Naive thymus-derived CD4-positive, alpha-beta T cell (primary cell): ENCODE measurements at regions not wholly inside any gene's neighbourhood (a gene's known extent, or its start where the extent isn't known, plus 50 kb on each side); places are given as distances from the start of the nearest gene placed in this dataset.

Source experiments
- ATAC-seq: fragments of 150-1000 bp; cut with Tn5 transposase; 2 replicates; pipeline ENCODE4 v1.10.0; 2021; ENCODE audit warnings: mild to moderate bottlenecking, moderate library complexity
- CTCF ChIA-PET: fragments of 350-600 bp; sonication (Branson Sonifier 250); formaldehyde crosslinking; loops from one replicate; lab custom pipeline; 2021; ENCODE audit warnings: antibody characterized with exemption; lab: Charles Lee
- POLR2A ChIA-PET: fragments of 350-600 bp; sonication (Branson Sonifier 250); formaldehyde crosslinking; loops from one replicate; lab custom pipeline; 2021; ENCODE audit warnings: antibody characterized with exemption, inconsistent platforms; lab: Charles Lee
- DNase-seq, 9 donors: peaks; one replicate each; pipeline versions ENCODE4 v3.0.0 to v3.0.0-alpha.2; 2020 to 2022; ENCODE audit warnings: mixed read lengths in 1 of 9
- H3K27ac ChIP-seq: one replicate; pipeline ENCODE4 v1.7.0; 2013; ENCODE audit warnings: mild to moderate bottlenecking, low read depth, low read length, moderate library complexity
- H3K27me3 ChIP-seq, 2 donors: one replicate each; pipeline ENCODE4 v1.7.0; 2013; ENCODE audit warnings: low read length in 2 of 2, mild to moderate bottlenecking in 2 of 2, moderate library complexity in 2 of 2; ENCODE audit not compliant: control insufficient read depth in 2 of 2, insufficient read depth in 2 of 2
- H3K36me3 ChIP-seq, 3 experiments: 1 replicate in 2 of 3; 2 replicates in 1 of 3; pipeline ENCODE4 v1.7.0; 2013; ENCODE audit warnings: low read length in 3 of 3, mild to moderate bottlenecking in 3 of 3, moderate library complexity in 1 of 3; ENCODE audit not compliant: insufficient read depth in 3 of 3, control insufficient read depth in 2 of 3
- H3K4me1 ChIP-seq, 2 donors: one replicate each; pipeline ENCODE4 v1.7.0; 2013; ENCODE audit warnings: low read length in 2 of 2, mild to moderate bottlenecking in 2 of 2, moderate library complexity in 1 of 2; ENCODE audit not compliant: control insufficient read depth in 2 of 2, insufficient read depth in 2 of 2
- H3K4me3 ChIP-seq: 2 replicates; pipeline ENCODE4 v1.7.0; 2013; ENCODE audit warnings: mild to moderate bottlenecking, low read length
- H3K9me3 ChIP-seq, 3 experiments: 1 replicate in 2 of 3; 2 replicates in 1 of 3; pipeline ENCODE4 v1.7.0; 2013; ENCODE audit warnings: low read length in 3 of 3; ENCODE audit not compliant: control insufficient read depth in 2 of 3
- H3K27ac Mint-ChIP-seq, 9 donors: one replicate each; pipeline ENCODE4 v1.8.0; 2020 to 2022; ENCODE audit warnings: mixed read lengths in 9 of 9, mild to moderate bottlenecking in 8 of 9, moderate library complexity in 5 of 9, inconsistent platforms in 2 of 9
- H3K27me3 Mint-ChIP-seq, 5 donors: one replicate each; pipeline ENCODE4 v1.8.0; 2021 to 2022; ENCODE audit warnings: mixed read lengths in 5 of 5, mild to moderate bottlenecking in 1 of 5
- H3K36me3 Mint-ChIP-seq, 5 donors: one replicate each; pipeline ENCODE4 v1.8.0; 2020 to 2022; ENCODE audit warnings: mixed read lengths in 5 of 5, mild to moderate bottlenecking in 3 of 5, inconsistent platforms in 1 of 5
- H3K4me1 Mint-ChIP-seq, 7 donors: one replicate each; pipeline ENCODE4 v1.8.0; 2020 to 2022; ENCODE audit warnings: mixed read lengths in 7 of 7, mild to moderate bottlenecking in 3 of 7, inconsistent platforms in 1 of 7
- H3K4me3 Mint-ChIP-seq, 10 donors: one replicate each; pipeline ENCODE4 v1.8.0; 2020 to 2022; ENCODE audit warnings: mild to moderate bottlenecking in 10 of 10, mixed read lengths in 10 of 10, moderate library complexity in 6 of 10, inconsistent platforms in 2 of 10
- H3K9me3 Mint-ChIP-seq, 11 donors: one replicate each; pipeline ENCODE4 v1.8.0; 2020 to 2022; ENCODE audit warnings: mixed read lengths in 11 of 11, mild to moderate bottlenecking in 4 of 11, inconsistent platforms in 1 of 11, moderate library complexity in 1 of 11
- intact Hi-C, 2 donors: fragments of 100-400 bp; cut with micrococcal nuclease; formaldehyde crosslinking; loops; one replicate each; pipeline ENCODE4 v1.15.1; 2023

- Histone ChIP-seq H3K27ac (no peak overlapping the region), H3K36me3 (no peaks in the 10 kb centered on the region), H3K4me1 (no peaks in the 10 kb centered on the region), H3K4me3 (no peak overlapping the region), H3K9me3 (no peaks in the 10 kb centered on the region), H3K27me3 (no peaks in the 10 kb centered on the region)
- intact Hi-C loops, result no loop called here
- ATAC-seq, result no peak
- Mint-ChIP-seq H3K9me3 (peaks cover 0 to 2% (median 0%) of the 10 kb centered on the region in 11 donors), H3K4me1 (peaks cover 0 to 1% (median 0%) of the 10 kb centered on the region in 7 donors), H3K27me3 (peaks cover 0 to 43% (median 23%) of the 10 kb centered on the region in 5 donors), H3K4me3 (no peak overlapping the region), H3K36me3 (no peaks in the 10 kb centered on the region), H3K27ac (no peak overlapping the region)
- POLR2A ChIA-PET, result no interaction called here
- CTCF ChIA-PET, result no interaction called here
- no peak for DNase-seq
These were observed 120.4 kb upstream of the OSMR start for GRCh38 chr5:38725371-38725865.

- no peaks in the 10 kb centered on the region for H3K9me3 ChIP-seq
- CTCF ChIA-PET, result no interaction called here
These were observed 119.5 kb upstream of the OSMR start for GRCh38 chr5:38726279-38726678.

GRCh38 chr5:38728029-38728428 is 117.8 kb upstream of the OSMR start:
- Mint-ChIP-seq H3K27me3 (peaks cover 3 to 36% (median 11%) of the 10 kb centered on the region in 5 donors), H3K4me1 (peaks cover 0 to 1% (median 0%) of the 10 kb centered on the region in 7 donors), H3K4me3 (no peak overlapping the region), H3K9me3 (peaks cover 0 to 2% (median 0%) of the 10 kb centered on the region in 11 donors), H3K27ac (no peak overlapping the region), H3K36me3 (no peaks in the 10 kb centered on the region)
- no peak overlapping the region for H3K27ac ChIP-seq
- CTCF ChIA-PET, result no interaction called here
- H3K9me3 ChIP-seq, result no peaks in the 10 kb centered on the region
- intact Hi-C loops, result no loop called here
- H3K36me3 ChIP-seq, result no peaks in the 10 kb centered on the region
- ATAC-seq, result no peak
- no peak for DNase-seq
- no peaks in the 10 kb centered on the region for H3K27me3 ChIP-seq
- POLR2A ChIA-PET, result no interaction called here
- no peak overlapping the region for H3K4me3 ChIP-seq
- no peaks in the 10 kb centered on the region for H3K4me1 ChIP-seq

More at GRCh38 chr5:38726279-38726678, 119.5 kb upstream of the OSMR start:
- intact Hi-C loops, result no loop called here
- DNase-seq (no peak), ATAC-seq (no peak)
- Mint-ChIP-seq H3K9me3 (peaks cover 0 to 2% (median 0%) of the 10 kb centered on the region in 11 donors), H3K27ac (no peak overlapping the region), H3K4me3 (no peak overlapping the region), H3K27me3 (peaks cover 3 to 38% (median 20%) of the 10 kb centered on the region in 5 donors), H3K36me3 (no peaks in the 10 kb centered on the region), H3K4me1 (peaks cover 0 to 1% (median 0%) of the 10 kb centered on the region in 7 donors)
- no peaks in the 10 kb centered on the region for H3K4me1 ChIP-seq
- no peak overlapping the region for H3K27ac ChIP-seq
- no peaks in the 10 kb centered on the region for H3K27me3 ChIP-seq
- no peak overlapping the region for H3K4me3 ChIP-seq
- POLR2A ChIA-PET, result no interaction called here
- no peaks in the 10 kb centered on the region for H3K36me3 ChIP-seq

- Mint-ChIP-seq H3K4me3 (no peak overlapping the region), H3K27ac (no peak overlapping the region), H3K36me3 (no peaks in the 10 kb centered on the region), H3K4me1 (no peaks in the 10 kb centered on the region), H3K27me3 (peaks cover 3 to 40% (median 19%) of the 10 kb centered on the region in 5 donors), H3K9me3 (peaks cover 0 to 5% (median 0%) of the 10 kb centered on the region in 11 donors)
- ATAC-seq, result no peak
- CTCF ChIA-PET, result no interaction called here
- POLR2A ChIA-PET, result no interaction called here
- Histone ChIP-seq H3K27ac (no peak overlapping the region), H3K27me3 (no peaks in the 10 kb centered on the region), H3K9me3 (no peaks in the 10 kb centered on the region), H3K4me1 (no peaks in the 10 kb centered on the region), H3K4me3 (no peak overlapping the region), H3K36me3 (no peaks in the 10 kb centered on the region)
- intact Hi-C loops, result no loop called here
- DNase-seq, result no peak
These were observed 114.4 kb upstream of the OSMR start for GRCh38 chr5:38731461-38731860.

- intact Hi-C loops, result no loop called here
- H3K36me3 ChIP-seq, result no peaks in the 10 kb centered on the region
- no peaks in the 10 kb centered on the region for H3K36me3 Mint-ChIP-seq
- DNase-seq (no peak), ATAC-seq (no peak)
- H3K4me3 ChIP-seq, result no peak overlapping the region
- CTCF ChIA-PET, result no interaction called here
- H3K9me3 ChIP-seq, result no peaks in the 10 kb centered on the region
- H3K27ac Mint-ChIP-seq, result no peak overlapping the region
- H3K4me1 Mint-ChIP-seq, result no peaks in the 10 kb centered on the region
- no peak overlapping the region for H3K27ac ChIP-seq
- no peak overlapping the region for H3K4me3 Mint-ChIP-seq
- H3K27me3 Mint-ChIP-seq, result peaks cover 3 to 40% (median 11%) of the 10 kb centered on the region in 5 donors
- H3K9me3 Mint-ChIP-seq, result peaks cover 0 to 5% (median 0%) of the 10 kb centered on the region in 11 donors
- POLR2A ChIA-PET, result no interaction called here
- H3K4me1 ChIP-seq, result no peaks in the 10 kb centered on the region
- H3K27me3 ChIP-seq, result no peaks in the 10 kb centered on the region
These were observed 111.5 kb upstream of the OSMR start for GRCh38 chr5:38734353-38734752.

- Mint-ChIP-seq H3K27me3 (peaks cover under 1 to 32% (median 11%) of the 10 kb centered on the region in 5 donors), H3K9me3 (peaks cover 0 to 5% (median 0%) of the 10 kb centered on the region in 11 donors), H3K4me3 (no peak overlapping the region), H3K4me1 (no peaks in the 10 kb centered on the region), H3K36me3 (peaks cover 0 to under 1% (median 0%) of the 10 kb centered on the region in 5 donors), H3K27ac (no peak overlapping the region)
- intact Hi-C loops, result no loop called here
- Histone ChIP-seq H3K27me3 (no peaks in the 10 kb centered on the region), H3K27ac (no peak overlapping the region), H3K4me1 (no peaks in the 10 kb centered on the region), H3K4me3 (no peak overlapping the region), H3K36me3 (no peaks in the 10 kb centered on the region), H3K9me3 (no peaks in the 10 kb centered on the region)
- ChIA-PET POLR2A (no interaction called here), CTCF (no interaction called here)
- no peak for DNase-seq
- ATAC-seq, result no peak
These were observed 109.7 kb upstream of the OSMR start for GRCh38 chr5:38736089-38736488.

- Histone ChIP-seq H3K9me3 (peaks cover 0 to 4% (median 0%) of the 10 kb centered on the region in 3 experiments), H3K4me1 (no peaks in the 10 kb centered on the region), H3K36me3 (no peaks in the 10 kb centered on the region), H3K27ac (no peak overlapping the region), H3K27me3 (no peaks in the 10 kb centered on the region), H3K4me3 (no peak overlapping the region)
- DNase-seq, result no peak
- intact Hi-C loops, result no loop called here
- peaks cover 0 to 33% (median 8%) of the 10 kb centered on the region in 5 donors for H3K27me3 Mint-ChIP-seq
- ATAC-seq, result no peak
- H3K4me1 Mint-ChIP-seq, result no peaks in the 10 kb centered on the region
- CTCF ChIA-PET, result no interaction called here
- peaks cover 0 to 4% (median 0%) of the 10 kb centered on the region in 5 donors for H3K36me3 Mint-ChIP-seq
- H3K9me3 Mint-ChIP-seq, result peaks cover 0 to 16% (median 7%) of the 10 kb centered on the region in 11 donors
- POLR2A ChIA-PET, result no interaction called here
- no peak overlapping the region for H3K27ac Mint-ChIP-seq
- H3K4me3 Mint-ChIP-seq, result no peak overlapping the region
These were observed 107.8 kb upstream of the OSMR start for GRCh38 chr5:38737976-38738375.
